ENCODE measurements at regions not wholly inside any gene's neighbourhood (a gene's known extent, or its start where the extent isn't known, plus 50 kb on each side); places are given as distances from the start of the nearest gene placed in this dataset.

GRCh38 chr15:69718916-69719315, 266.3 kb downstream of the RPLP1 start:
- DNase-seq: no peak

- no peak for DNase-seq
Measured at GRCh38 chr15:69719527-69720240, 267.1 kb downstream of the RPLP1 start.

- no peak for DNase-seq
Measured at GRCh38 chr15:69720536-69720935, 267.9 kb downstream of the RPLP1 start.

- no peak for DNase-seq
Measured at GRCh38 chr15:69722924-69723323, 270.3 kb downstream of the RPLP1 start.

- DNase-seq: no peak
Measured at GRCh38 chr15:69723404-69724096, 270.9 kb downstream of the RPLP1 start.

- DNase-seq: no peak
Measured at GRCh38 chr15:69724333-69724732, 271.7 kb downstream of the RPLP1 start.

- DNase-seq: no peak
Measured at GRCh38 chr15:69725275-69725674, 272.7 kb downstream of the RPLP1 start.

GRCh38 chr15:69725957-69726356, 273.3 kb downstream of the RPLP1 start:
- DNase-seq: no peak

- DNase-seq: no peak
Measured at GRCh38 chr15:69727121-69727924, 274.7 kb downstream of the RPLP1 start.

GRCh38 chr15:69729167-69729748, 276.6 kb downstream of the RPLP1 start:
- DNase-seq: no peak

- no peak for DNase-seq
Measured at GRCh38 chr15:69730281-69731080, 277.9 kb downstream of the RPLP1 start.

GRCh38 chr15:69731081-69731330, 278.4 kb downstream of the RPLP1 start:
- DNase-seq: no peak

- no peak for DNase-seq
Measured at GRCh38 chr15:69731581-69731980, 279.0 kb downstream of the RPLP1 start.

GRCh38 chr15:69732133-69732532, 279.5 kb downstream of the RPLP1 start:
- no peak for DNase-seq

GRCh38 chr15:69734699-69735098, 282.1 kb downstream of the RPLP1 start:
- DNase-seq: no peak

GRCh38 chr15:69735121-69735520, 282.5 kb downstream of the RPLP1 start:
- DNase-seq: no peak

GRCh38 chr15:69736161-69736560, 283.5 kb downstream of the RPLP1 start:
- no peak for DNase-seq

- DNase-seq: no peak
Measured at GRCh38 chr15:69737916-69738315, 285.3 kb downstream of the RPLP1 start.

- no peak for DNase-seq
Measured at GRCh38 chr15:69740684-69741083, 288.1 kb downstream of the RPLP1 start.

GRCh38 chr15:69742361-69742760, 289.7 kb downstream of the RPLP1 start:
- no peak for DNase-seq

GRCh38 chr15:69743091-69743490, 290.5 kb downstream of the RPLP1 start:
- DNase-seq: no peak

Measured in occipital lobe (tissue), 1 donor.